H1 (cell line): ENCODE measurements at regions not wholly inside any gene's neighbourhood (a gene's known extent, or its start where the extent isn't known, plus 50 kb on each side); places are given as distances from the start of the nearest gene placed in this dataset.

Experiments
- CTCF ChIA-PET: fragments of 300-600 bp; sonication (Branson Sonifier 250); formaldehyde crosslinking; loops from one replicate; lab custom pipeline; 2021; ENCODE audit not compliant: partially characterized antibody; lab: Charles Lee
- POLR2A ChIA-PET: fragments of 300-600 bp; sonication (Branson Sonifier 250); formaldehyde crosslinking; loops from one replicate; lab custom pipeline; 2021; ENCODE audit warnings: inconsistent platforms; ENCODE audit not compliant: partially characterized antibody; lab: Charles Lee
- DNase-seq, 2 experiments: peaks; one replicate each; pipeline versions ENCODE4 v3.0.0 to v3.0.0-alpha.2; 2010 to 2022; ENCODE audit warnings: low spot score in 2 of 2, low read depth in 1 of 2, mixed read lengths in 1 of 2
- FAIRE-seq: peaks from 2 replicates; lab custom pipeline; 2011; peaks lifted over from hg19 to GRCh38; lab: Jason Lieb, UNC
- H2AFZ ChIP-seq: 2 replicates; pipeline ENCODE4 v1.8.1; 2012; ENCODE audit warnings: low read length, inconsistent platforms
- H2AK5ac ChIP-seq: 2 replicates; pipeline ENCODE4 v1.6.1; 2013; ENCODE audit warnings: low read depth, low read length
- H2BK120ac ChIP-seq: replicated peaks from 2 replicates; pipeline ENCODE3; 2013; ENCODE audit warnings: low read depth, low read length, inconsistent platforms
- H2BK12ac ChIP-seq: 2 replicates; pipeline ENCODE4 v1.6.1; 2013; ENCODE audit warnings: low read depth, low read length
- H2BK15ac ChIP-seq: 2 replicates; pipeline ENCODE4 v1.6.1; 2013; ENCODE audit warnings: low read length
- H2BK20ac ChIP-seq: 2 replicates; pipeline ENCODE4 v1.6.1; 2013; ENCODE audit warnings: low read length
- H2BK5ac ChIP-seq: 2 replicates; pipeline ENCODE4 v1.6.1; 2013; ENCODE audit warnings: low read depth, low read length
- H3K14ac ChIP-seq: 2 replicates; pipeline ENCODE4 v1.6.1; 2013; ENCODE audit warnings: inconsistent platforms; ENCODE audit not compliant: insufficient read length
- H3K18ac ChIP-seq: 2 replicates; pipeline ENCODE4 v1.6.1; 2013; ENCODE audit warnings: low read length; ENCODE audit errors: extremely low read depth
- H3K23ac ChIP-seq: 2 replicates; pipeline ENCODE4 v1.6.1; 2013; ENCODE audit warnings: inconsistent platforms; ENCODE audit not compliant: insufficient read length
- H3K23me2 ChIP-seq: 2 replicates; pipeline ENCODE4 v1.6.1; 2013; ENCODE audit warnings: low read depth, low read length
- H3K27ac ChIP-seq: 2 replicates; pipeline ENCODE4 v1.6.1; 2011; ENCODE audit warnings: low read depth, low read length, inconsistent platforms
- H3K27me3 ChIP-seq, 4 experiments: replicated peaks in 1 of 4; 1 replicate in 1 of 4; 2 replicates in 3 of 4; pipeline versions ENCODE4 v1.6.1 to v1.8.1; 2011 to 2013; ENCODE audit warnings: low read length in 3 of 4, mild to moderate bottlenecking in 3 of 4, inconsistent platforms in 2 of 4, mixed read lengths in 2 of 4, moderate library complexity in 1 of 4; ENCODE audit not compliant: control insufficient read depth in 3 of 4, insufficient read depth in 3 of 4; ENCODE audit errors: extremely low read depth in 1 of 4
- H3K36me3 ChIP-seq, 4 experiments: 2 replicates each; pipeline versions ENCODE4 v1.6.1 to v1.8.1; 2011 to 2013; ENCODE audit warnings: mild to moderate bottlenecking in 4 of 4, low read length in 3 of 4, moderate library complexity in 2 of 4, control low read depth in 1 of 4, inconsistent platforms in 1 of 4; ENCODE audit not compliant: insufficient read depth in 4 of 4, control insufficient read depth in 2 of 4
- H3K4ac ChIP-seq: replicated peaks from 2 replicates; pipeline ENCODE3; 2013; ENCODE audit warnings: low read length, low read depth, mixed read lengths, inconsistent platforms; ENCODE audit not compliant: insufficient read length
- H3K4me1 ChIP-seq, 4 experiments: replicated peaks in 1 of 4; 1 replicate in 1 of 4; 2 replicates in 3 of 4; pipeline versions ENCODE4 v1.6.1 to v1.8.1; 2011 to 2013; ENCODE audit warnings: low read length in 3 of 4, inconsistent platforms in 2 of 4, mixed read lengths in 1 of 4; ENCODE audit not compliant: insufficient read depth in 4 of 4, control insufficient read depth in 3 of 4
- H3K4me2 ChIP-seq, 2 experiments: 2 replicates each; pipeline versions ENCODE4 v1.6.1 to v1.8.1; 2011 to 2013; ENCODE audit warnings: low read depth in 2 of 2, low read length in 2 of 2, control low read depth in 1 of 2, inconsistent platforms in 1 of 2, mild to moderate bottlenecking in 1 of 2; ENCODE audit not compliant: insufficient read depth in 1 of 2
- H3K4me3 ChIP-seq, 4 experiments: fragments of 200-600, 300-600 bp in 1 of 4; sonication (generic), shearing (Covaris generic), sonication (Bioruptor Twin) in 1 of 4; 2 replicates each; pipeline versions ENCODE4 v1.5.1 to v1.8.1; 2011 to 2016; ENCODE audit warnings: low read length in 4 of 4, low read depth in 3 of 4, control low read depth in 2 of 4, inconsistent platforms in 2 of 4, mild to moderate bottlenecking in 2 of 4, mixed read lengths in 1 of 4, moderate library complexity in 1 of 4; ENCODE audit not compliant: insufficient read depth in 2 of 4; ENCODE audit errors: extremely low read depth in 1 of 4
- H3K56ac ChIP-seq: replicated peaks from 2 replicates; pipeline ENCODE3; 2013; ENCODE audit warnings: low read depth, mild to moderate bottlenecking, mixed read lengths, low read length, inconsistent platforms; ENCODE audit not compliant: insufficient read length
- H3K79me1 ChIP-seq: 2 replicates; pipeline ENCODE4 v1.6.1; 2013; ENCODE audit warnings: low read depth, low read length, control low read depth
- H3K79me2 ChIP-seq, 2 experiments: 2 replicates each; pipeline versions ENCODE4 v1.6.1 to v1.8.1; 2012 to 2013; ENCODE audit warnings: low read length in 2 of 2, mild to moderate bottlenecking in 2 of 2, inconsistent platforms in 1 of 2; ENCODE audit not compliant: insufficient read depth in 2 of 2, control insufficient read depth in 1 of 2
- H3K9ac ChIP-seq, 4 experiments: replicated peaks in 1 of 4; 1 replicate in 1 of 4; 2 replicates in 3 of 4; pipeline versions ENCODE4 v1.6.1 to v1.8.1; 2011 to 2013; ENCODE audit warnings: low read depth in 3 of 4, low read length in 3 of 4, control low read depth in 2 of 4, mild to moderate bottlenecking in 2 of 4, moderate library complexity in 2 of 4, inconsistent platforms in 1 of 4; ENCODE audit errors: extremely low read depth in 1 of 4
- H3K9me3 ChIP-seq, 2 experiments: 2 replicates each; pipeline versions ENCODE4 v1.6.1 to v1.8.1; 2012 to 2013; ENCODE audit warnings: mild to moderate bottlenecking in 2 of 2, moderate library complexity in 2 of 2, control low read depth in 1 of 2, inconsistent platforms in 1 of 2, low read depth in 1 of 2, low read length in 1 of 2, mixed read lengths in 1 of 2; ENCODE audit not compliant: insufficient read depth in 2 of 2
- H4K20me1 ChIP-seq, 2 experiments: replicated peaks in 1 of 2; 2 replicates each; pipeline versions ENCODE3 to v1.8.1; 2011 to 2013; ENCODE audit warnings: inconsistent platforms in 2 of 2, low read length in 2 of 2, mild to moderate bottlenecking in 1 of 2; ENCODE audit not compliant: insufficient read depth in 2 of 2, control insufficient read depth in 1 of 2
- H4K5ac ChIP-seq: 2 replicates; pipeline ENCODE4 v1.6.1; 2013; ENCODE audit warnings: low read length, low read depth, mixed read lengths, inconsistent platforms; ENCODE audit not compliant: insufficient read length
- H4K8ac ChIP-seq: 2 replicates; pipeline ENCODE4 v1.8.0; 2013; ENCODE audit warnings: mild to moderate bottlenecking, moderate library complexity, low read length, inconsistent platforms; ENCODE audit not compliant: insufficient read depth; ENCODE audit errors: extremely low read depth
- H4K91ac ChIP-seq: replicated peaks from 2 replicates; pipeline ENCODE3; 2013; ENCODE audit warnings: low read length, mixed read lengths, inconsistent platforms; ENCODE audit not compliant: insufficient read length
- CTBP2 ChIP-seq: IDR thresholded peaks from 2 replicates; pipeline ENCODE4 v1.7.0; 2011; ENCODE audit warnings: borderline replicate concordance, mild to moderate bottlenecking, moderate library complexity, mixed read lengths, low read length; ENCODE audit not compliant: insufficient read depth, insufficient read length
- WGBS, 2 experiments: shearing (Covaris generic) in 1 of 2; methylation state at CpG; one replicate each; pipeline versions ENCODE4 v1.1.6 to v1.1.7; 2013 to 2015; ENCODE audit warnings: low lambda C conversion rate in 2 of 2, mixed read lengths in 2 of 2, inconsistent platforms in 1 of 2, low coverage in 1 of 2, missing lambda C conversion rate in 1 of 2; ENCODE audit not compliant: insufficient replicate concordance in 2 of 2, insufficient coverage in 1 of 2, insufficient read length in 1 of 2; ENCODE audit errors: extremely low coverage in 1 of 2, missing lambda C conversion rate in 1 of 2; 5-methylcytosine and 5-hydroxymethylcytosine counted together

GRCh38 chr4:36417146-36417545 is 135.7 kb downstream of the DTHD1 start:
- no peak for FAIRE-seq
- WGBS, 2 experiments = 85% methylated on average over 12 of the region's 12 CpGs; no CpG with 5 or more reads in 1 of the 2 experiments
- no peak overlapping the region for H3K27ac ChIP-seq

More at GRCh38 chr4:36417146-36417545, 135.7 kb downstream of the DTHD1 start:
- Histone ChIP-seq H3K79me1 (no peaks in the 10 kb centered on the region), H3K4me1 (no peaks in the 10 kb centered on the region), H3K56ac (no peak overlapping the region), H3K27me3 (no peaks in the 10 kb centered on the region), H4K8ac (no peak overlapping the region), H4K5ac (no peak overlapping the region), H3K4ac (no peak overlapping the region), H2BK20ac (no peak overlapping the region), H3K18ac (no peak overlapping the region), H3K9me3 (no peaks in the 10 kb centered on the region), H2BK15ac (no peak overlapping the region), H2AK5ac (no peak overlapping the region), H4K20me1 (no peaks in the 10 kb centered on the region), H3K14ac (no peak overlapping the region), H3K36me3 (no peaks in the 10 kb centered on the region), H3K23me2 (no peaks in the 10 kb centered on the region), H3K9ac (no peak overlapping the region), H3K23ac (no peak overlapping the region), H2AFZ (no peak overlapping the region), H3K79me2 (no peaks in the 10 kb centered on the region), H2BK12ac (no peak overlapping the region), H2BK5ac (no peak overlapping the region), H2BK120ac (no peak overlapping the region), H4K91ac (no peak overlapping the region), H3K4me2 (no peak overlapping the region), H3K4me3 (no peak overlapping the region)
- POLR2A ChIA-PET = no interaction called here
- CTCF ChIA-PET = interaction anchor here (1.5 kb wide), 1 partner anchor 208 kb away, joined by 3 read pairs; no protein-coding TSS in a partner anchor
- no peak for DNase-seq
- no peak for TF ChIP-seq CTBP2
